Frontal cortex (tissue), 3 donors: ENCODE measurements at regions not wholly inside any gene's neighbourhood (a gene's known extent, or its start where the extent isn't known, plus 50 kb on each side); places are given as distances from the start of the nearest gene placed in this dataset.
"Not testable (repeated sequence)": the region's sequence is repeated elsewhere in the genome, so short reads cannot be mapped to it uniquely, and the experiment has no call there.

Experiments
- DNase-seq, 2 donors: peaks; one replicate each; pipeline ENCODE4 v3.0.0; 2012; ENCODE audit warnings: low spot score in 2 of 2
- FAIRE-seq: peaks from 2 replicates; lab custom pipeline; 2012; peaks lifted over from hg19 to GRCh38; lab: Jason Lieb, UNC
- donor health status: control.
- donor health status: control.
- donor health status: control.

GRCh38 chr11:23769214-23769613, 727.6 kb upstream of the LUZP2 start:
- DNase-seq (no peak), FAIRE-seq (no peak)

GRCh38 chr11:23772081-23772480, 724.8 kb upstream of the LUZP2 start:
- FAIRE-seq (peak; percentile 8), DNase-seq (no peak)

- DNase-seq: no peak
- no peak for FAIRE-seq
Measured at GRCh38 chr11:23778971-23779370, 717.9 kb upstream of the LUZP2 start.

- DNase-seq (no peak), FAIRE-seq (no peak)
Measured at GRCh38 chr11:23780231-23780630, 716.6 kb upstream of the LUZP2 start.

GRCh38 chr11:23781803-23782560, 714.9 kb upstream of the LUZP2 start:
- DNase-seq (no peak), FAIRE-seq (no peak)

- DNase-seq, FAIRE-seq: not testable (repeated sequence)
Measured at GRCh38 chr11:23786974-23787373, 709.9 kb upstream of the LUZP2 start.

- no peak for FAIRE-seq
- no peak for DNase-seq
Measured at GRCh38 chr11:23789200-23789853, 707.5 kb upstream of the LUZP2 start.

GRCh38 chr11:23789938-23790371, 706.9 kb upstream of the LUZP2 start:
- no peak for DNase-seq
- no peak for FAIRE-seq

GRCh38 chr11:23797624-23798419, 699.0 kb upstream of the LUZP2 start:
- DNase-seq (no peak), FAIRE-seq (no peak)

- not testable (repeated sequence) for FAIRE-seq, DNase-seq
Measured at GRCh38 chr11:23834306-23834705, 662.5 kb upstream of the LUZP2 start.

GRCh38 chr11:23836981-23837380, 659.9 kb upstream of the LUZP2 start:
- DNase-seq: no peak
- FAIRE-seq: no peak

- no peak for FAIRE-seq
- no peak for DNase-seq
Measured at GRCh38 chr11:23840872-23841271, 656.0 kb upstream of the LUZP2 start.

- FAIRE-seq (no peak), DNase-seq (no peak)
Measured at GRCh38 chr11:23846902-23847422, 649.9 kb upstream of the LUZP2 start.

- FAIRE-seq (no peak), DNase-seq (no peak)
Measured at GRCh38 chr11:23851216-23851615, 645.6 kb upstream of the LUZP2 start.

- FAIRE-seq: no peak
- DNase-seq: no peak
Measured at GRCh38 chr11:23856654-23857053, 640.2 kb upstream of the LUZP2 start.

- no peak for FAIRE-seq
Measured at GRCh38 chr11:23859087-23859486, 637.8 kb upstream of the LUZP2 start.

GRCh38 chr11:23861615-23862014, 635.2 kb upstream of the LUZP2 start:
- FAIRE-seq (no peak), DNase-seq (no peak)

More at GRCh38 chr11:23859087-23859486, 637.8 kb upstream of the LUZP2 start:
- no peak for DNase-seq

GRCh38 chr11:23865341-23865975, 631.4 kb upstream of the LUZP2 start:
- FAIRE-seq (no peak), DNase-seq (no peak)

GRCh38 chr11:23866641-23867040, 630.2 kb upstream of the LUZP2 start:
- DNase-seq (no peak), FAIRE-seq (no peak)

- FAIRE-seq (no peak), DNase-seq (no peak)
Measured at GRCh38 chr11:23869671-23870070, 627.2 kb upstream of the LUZP2 start.
